ENCODE measurements at regions not wholly inside any gene's neighbourhood (a gene's known extent, or its start where the extent isn't known, plus 50 kb on each side); places are given as distances from the start of the nearest gene placed in this dataset.
"Not testable (repeated sequence)": the region's sequence is repeated elsewhere in the genome, so short reads cannot be mapped to it uniquely, and the experiment has no call there.

DNA sequence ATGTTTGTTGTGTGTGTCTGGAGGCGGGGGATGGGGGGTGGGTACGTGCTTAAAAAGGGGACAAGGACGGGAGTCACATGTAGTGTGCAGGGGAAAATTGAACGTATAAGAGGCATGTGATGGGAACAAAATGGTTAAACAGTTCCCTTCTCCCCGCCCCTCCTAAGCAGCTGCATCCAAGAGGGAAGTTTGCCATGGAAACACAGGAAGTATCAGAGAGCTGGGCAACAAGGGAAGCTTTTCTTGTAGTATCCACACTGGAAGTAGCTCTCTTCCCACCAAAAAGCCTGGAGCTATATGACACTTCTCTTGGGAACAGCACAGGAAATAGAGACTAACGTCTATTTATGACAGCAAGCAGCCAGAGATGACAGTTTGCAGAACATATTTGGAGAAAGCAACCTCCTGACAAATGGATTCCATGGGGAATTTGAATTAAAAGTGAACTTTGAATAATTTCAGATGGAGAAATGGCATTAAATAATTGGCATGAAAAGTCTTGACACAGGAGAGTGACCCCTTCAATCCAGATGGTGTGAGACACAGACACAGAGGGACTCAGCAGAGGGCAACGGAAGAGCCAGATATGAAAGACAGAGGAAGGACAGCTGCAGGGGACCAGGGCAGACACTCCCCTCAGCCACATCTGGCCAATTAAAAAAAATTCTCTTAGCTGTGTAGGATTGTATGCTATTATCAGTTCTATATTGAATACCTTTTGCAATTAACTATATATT lies 294.2 kb upstream of the TBL1XR1 start:
- H3K4me3 ChIP-seq (replicated peaks; ENCODE audit: low read depth, low read length), result no peak overlapping the region
- DNase-seq (ENCODE audit: extremely low read depth, low read depth), result no peak
- TF ChIP-seq, protein P1, sequence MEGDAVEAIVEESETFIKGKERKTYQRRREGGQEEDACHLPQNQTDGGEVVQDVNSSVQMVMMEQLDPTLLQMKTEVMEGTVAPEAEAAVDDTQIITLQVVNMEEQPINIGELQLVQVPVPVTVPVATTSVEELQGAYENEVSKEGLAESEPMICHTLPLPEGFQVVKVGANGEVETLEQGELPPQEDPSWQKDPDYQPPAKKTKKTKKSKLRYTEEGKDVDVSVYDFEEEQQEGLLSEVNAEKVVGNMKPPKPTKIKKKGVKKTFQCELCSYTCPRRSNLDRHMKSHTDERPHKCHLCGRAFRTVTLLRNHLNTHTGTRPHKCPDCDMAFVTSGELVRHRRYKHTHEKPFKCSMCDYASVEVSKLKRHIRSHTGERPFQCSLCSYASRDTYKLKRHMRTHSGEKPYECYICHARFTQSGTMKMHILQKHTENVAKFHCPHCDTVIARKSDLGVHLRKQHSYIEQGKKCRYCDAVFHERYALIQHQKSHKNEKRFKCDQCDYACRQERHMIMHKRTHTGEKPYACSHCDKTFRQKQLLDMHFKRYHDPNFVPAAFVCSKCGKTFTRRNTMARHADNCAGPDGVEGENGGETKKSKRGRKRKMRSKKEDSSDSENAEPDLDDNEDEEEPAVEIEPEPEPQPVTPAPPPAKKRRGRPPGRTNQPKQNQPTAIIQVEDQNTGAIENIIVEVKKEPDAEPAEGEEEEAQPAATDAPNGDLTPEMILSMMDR (IDR thresholded peaks at IDR 0.05; ENCODE audit: low read depth, low read length, missing control alignments), result no peak

DNA sequence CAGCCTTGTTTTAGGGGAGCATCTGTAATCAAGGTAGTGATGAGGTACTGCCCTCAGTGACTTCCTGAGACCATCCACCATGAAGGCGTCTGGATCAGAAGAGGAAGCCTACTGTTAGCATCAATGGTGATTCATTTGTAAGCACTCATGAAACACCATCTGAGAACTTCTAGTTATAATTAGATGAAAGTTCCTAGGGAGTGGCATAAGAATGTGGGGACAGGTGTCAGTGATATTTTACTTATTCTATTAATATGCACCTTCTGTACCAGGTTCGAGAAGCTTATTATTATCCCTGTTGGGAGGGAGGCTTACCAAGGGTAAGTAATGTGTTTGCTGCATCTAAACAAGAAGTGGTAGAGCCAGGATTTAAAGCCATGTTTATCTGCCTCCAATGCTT lies 295.8 kb upstream of the TBL1XR1 start:
- TF ChIP-seq, protein P1 (IDR thresholded peaks at IDR 0.05; ENCODE audit: low read depth, low read length, missing control alignments), result no peak
- DNase-seq (ENCODE audit: extremely low read depth, low read depth), result no peak
- no peak overlapping the region for H3K4me3 ChIP-seq (replicated peaks; ENCODE audit: low read depth, low read length)

DNA sequence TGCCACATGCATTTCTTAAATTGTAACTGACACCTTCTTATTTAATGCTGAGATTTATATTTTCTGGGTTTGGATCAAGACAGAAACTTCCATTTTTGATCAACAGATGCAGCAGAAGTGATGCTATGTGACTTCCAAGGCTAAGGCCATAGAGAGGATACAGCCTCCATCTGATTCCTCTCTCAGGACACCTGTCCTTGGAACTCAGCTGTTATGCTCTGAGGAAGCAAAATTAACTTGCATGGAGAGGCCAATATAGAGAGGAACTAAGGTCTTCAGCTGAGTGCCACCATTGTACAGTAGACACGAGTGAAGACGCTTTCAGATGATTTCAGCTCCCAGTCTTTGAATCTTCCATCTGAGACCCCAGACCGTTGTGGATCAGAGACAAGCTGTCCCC lies 296.9 kb upstream of the TBL1XR1 start:
- H3K4me3 ChIP-seq (replicated peaks; ENCODE audit: low read depth, low read length), result no peak overlapping the region
- TF ChIP-seq, protein P1 (IDR thresholded peaks at IDR 0.05; ENCODE audit: low read depth, low read length, missing control alignments), result no peak
- no peak for DNase-seq (ENCODE audit: extremely low read depth, low read depth)

DNA sequence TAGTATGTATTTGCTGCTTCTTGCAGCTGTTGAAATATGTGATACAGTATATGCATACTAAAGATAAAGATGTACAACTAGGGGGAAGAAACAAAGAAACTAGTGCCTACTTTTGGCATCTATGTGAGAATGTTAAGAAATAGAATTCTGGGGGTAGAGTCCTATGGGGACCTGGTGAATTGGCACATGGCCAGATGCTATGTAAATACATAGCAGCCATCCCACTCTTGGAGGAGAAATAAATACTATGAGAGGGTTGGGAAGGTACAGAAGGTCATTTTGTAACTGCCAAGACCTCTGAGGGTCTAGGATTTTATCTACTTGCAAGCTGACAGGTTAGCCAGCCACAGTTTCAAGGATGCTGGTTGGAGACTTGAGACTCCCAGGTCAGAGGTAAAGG lies 298.3 kb upstream of the TBL1XR1 start:
- no peak overlapping the region for H3K4me3 ChIP-seq (replicated peaks; ENCODE audit: low read depth, low read length)
- TF ChIP-seq, protein P1 (IDR thresholded peaks at IDR 0.05; ENCODE audit: low read depth, low read length, missing control alignments), result no peak
- DNase-seq (ENCODE audit: extremely low read depth, low read depth), result no peak

DNA sequence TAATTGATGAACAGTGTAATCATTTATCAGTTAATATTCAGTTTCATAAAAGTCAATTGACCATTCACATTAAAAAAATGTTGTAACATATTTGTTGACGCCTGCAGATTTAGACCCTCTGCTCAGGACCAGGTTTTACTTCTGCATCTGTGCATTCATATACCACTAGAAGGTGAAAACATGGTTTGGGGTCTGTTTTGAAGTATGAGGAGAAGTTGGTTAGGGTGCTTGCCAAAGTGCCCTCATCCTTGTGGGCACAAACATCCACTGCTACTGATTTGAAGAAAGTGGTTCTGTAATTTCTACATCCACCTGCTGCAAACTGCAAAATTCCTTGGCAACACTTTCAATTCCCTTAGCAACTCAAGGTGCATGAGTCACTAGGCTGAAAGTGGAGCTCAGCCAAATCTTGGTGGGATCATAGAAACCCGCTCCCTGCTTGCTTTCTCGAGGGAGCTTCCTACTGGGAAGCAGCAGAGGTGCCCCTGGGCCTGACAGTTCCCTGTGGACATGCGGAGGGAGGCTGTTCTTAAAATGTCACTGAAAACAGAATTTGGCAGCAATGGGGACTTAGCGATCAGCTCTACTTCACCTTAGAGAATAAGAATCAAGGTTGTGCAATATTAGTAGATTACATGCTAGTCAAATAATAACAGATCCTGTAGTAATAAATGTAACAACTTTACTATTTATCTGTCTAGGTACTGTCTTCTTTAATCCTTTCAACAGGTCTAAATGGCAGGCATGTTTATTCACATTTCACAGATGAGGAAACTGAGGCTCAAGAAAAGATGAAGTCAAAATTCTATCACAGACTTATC lies 301.0 kb upstream of the TBL1XR1 start:
- H3K4me3 ChIP-seq (replicated peaks; ENCODE audit: low read depth, low read length), result no peak overlapping the region
- TF ChIP-seq, protein P1 (IDR thresholded peaks at IDR 0.05; ENCODE audit: low read depth, low read length, missing control alignments), result no peak
- no peak for DNase-seq (ENCODE audit: extremely low read depth, low read depth)

DNA sequence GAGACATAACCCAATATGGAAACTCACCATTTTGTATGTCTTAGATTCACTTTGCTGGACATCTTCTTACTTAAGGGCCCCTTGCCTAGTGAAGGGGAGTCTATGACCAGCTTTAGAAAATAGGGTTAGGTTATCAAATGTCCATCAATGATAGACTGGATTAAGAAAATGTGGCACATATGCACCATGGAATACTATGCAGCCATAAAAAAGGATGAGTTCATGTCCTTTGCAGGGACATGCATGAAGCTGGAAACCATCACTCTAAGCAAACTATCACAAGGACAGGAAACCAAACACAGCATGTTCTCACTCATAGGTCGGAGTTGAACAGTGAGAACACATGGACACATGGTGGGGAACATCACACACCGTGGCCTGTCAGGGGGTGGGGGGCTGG lies 301.8 kb upstream of the TBL1XR1 start:
- H3K4me3 ChIP-seq (replicated peaks; ENCODE audit: low read depth, low read length), result not testable (repeated sequence)

DNA sequence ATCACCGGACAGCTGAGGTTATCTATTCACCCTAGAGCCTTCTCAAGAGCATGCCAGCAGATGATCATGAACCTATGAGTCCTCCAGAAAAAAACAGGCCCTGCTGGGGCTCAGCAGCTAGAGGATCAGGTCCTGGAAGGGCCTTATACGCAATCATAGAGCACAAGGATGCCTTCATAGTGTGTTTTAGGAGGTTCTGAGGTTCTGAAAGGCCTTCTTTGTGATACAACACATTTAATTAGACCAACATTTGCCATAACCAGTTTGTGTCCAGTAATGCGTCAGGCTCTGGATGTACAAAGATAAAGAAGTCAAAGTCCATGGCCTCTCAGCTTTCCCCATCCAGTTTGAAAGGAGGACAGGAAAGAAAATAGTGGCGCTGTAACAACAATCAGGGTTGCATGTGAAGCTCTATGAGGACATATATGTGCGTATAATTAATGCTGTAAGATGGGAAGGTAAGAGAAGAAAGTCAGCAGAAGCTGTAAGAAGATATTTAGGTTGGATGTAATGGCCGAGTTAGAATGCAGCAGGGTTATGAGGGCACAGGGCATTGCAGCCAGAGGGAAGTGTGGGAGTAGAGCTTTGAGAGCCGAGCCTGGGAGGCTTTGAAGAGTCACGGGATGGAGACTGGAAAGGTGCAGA lies 302.6 kb upstream of the TBL1XR1 start:
- H3K4me3 ChIP-seq (replicated peaks; ENCODE audit: low read depth, low read length), result no peak overlapping the region
- DNase-seq (ENCODE audit: extremely low read depth, low read depth), result no peak
- TF ChIP-seq, protein P1 (IDR thresholded peaks at IDR 0.05; ENCODE audit: low read depth, low read length, missing control alignments), result no peak

More for the DNA sequence above, 301.8 kb upstream of the TBL1XR1 start:
- DNase-seq (ENCODE audit: extremely low read depth, low read depth), result not testable (repeated sequence)

All from HFF-Myc (cell line).